ENCODE measurements at regions not wholly inside any gene's neighbourhood (a gene's known extent, or its start where the extent isn't known, plus 50 kb on each side); places are given as distances from the start of the nearest gene placed in this dataset.

DNA sequence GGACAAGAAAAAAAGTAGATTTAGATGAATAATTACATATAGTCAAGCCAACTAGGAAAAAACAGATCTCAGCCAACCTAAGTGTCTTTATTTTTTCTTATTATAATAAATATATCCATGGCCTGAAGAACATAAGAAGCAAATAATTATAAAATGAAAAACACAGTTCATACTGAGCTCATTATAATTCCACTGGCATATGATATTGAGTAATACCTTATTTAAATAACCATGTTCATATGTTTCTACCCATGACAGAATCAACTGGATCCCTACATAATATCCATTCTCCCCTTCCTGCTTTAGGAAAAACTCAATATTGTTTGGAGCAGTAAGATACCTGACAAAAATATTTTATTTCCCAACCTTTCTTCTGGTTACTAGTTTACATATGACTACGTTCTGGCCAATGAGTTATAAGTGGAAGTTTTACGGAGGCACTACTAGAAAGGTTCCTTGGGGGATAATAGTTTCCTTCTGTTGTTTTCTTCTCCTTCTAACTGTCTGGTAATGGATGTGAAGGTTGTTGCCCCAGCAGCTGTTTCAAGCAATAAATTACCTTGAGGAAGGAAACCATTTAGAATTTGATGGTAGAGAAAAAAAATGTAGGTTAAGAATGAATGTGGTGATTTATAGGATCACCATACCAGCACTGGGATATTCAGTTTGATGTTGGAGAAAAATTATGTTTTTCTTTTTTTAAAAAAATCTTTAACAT, 184.1 kb upstream of the MBNL1 start:
- TF ChIP-seq, protein P1, sequence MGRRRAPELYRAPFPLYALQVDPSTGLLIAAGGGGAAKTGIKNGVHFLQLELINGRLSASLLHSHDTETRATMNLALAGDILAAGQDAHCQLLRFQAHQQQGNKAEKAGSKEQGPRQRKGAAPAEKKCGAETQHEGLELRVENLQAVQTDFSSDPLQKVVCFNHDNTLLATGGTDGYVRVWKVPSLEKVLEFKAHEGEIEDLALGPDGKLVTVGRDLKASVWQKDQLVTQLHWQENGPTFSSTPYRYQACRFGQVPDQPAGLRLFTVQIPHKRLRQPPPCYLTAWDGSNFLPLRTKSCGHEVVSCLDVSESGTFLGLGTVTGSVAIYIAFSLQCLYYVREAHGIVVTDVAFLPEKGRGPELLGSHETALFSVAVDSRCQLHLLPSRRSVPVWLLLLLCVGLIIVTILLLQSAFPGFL (CRISPR knock-in tag; IDR thresholded peaks at IDR 0.05; ENCODE audit: borderline replicate concordance), result no peak
- TF ChIP-seq NFATC4 (CRISPR knock-in tag; IDR thresholded peaks at IDR 0.05) (no peak), ZNF121 (CRISPR knock-in tag; IDR thresholded peaks at IDR 0.05) (no peak), CBFB (CRISPR knock-in tag; IDR thresholded peaks at IDR 0.05; ENCODE audit: low read depth) (no peak), HMGA2 (CRISPR knock-in tag; IDR thresholded peaks at IDR 0.05) (no peak), PRRX2 (CRISPR knock-in tag; IDR thresholded peaks at IDR 0.05) (no peak), GTF2I (CRISPR knock-in tag; conservative IDR thresholded peaks at IDR 0.05) (no peak), NR3C1 (CRISPR knock-in tag; conservative IDR thresholded peaks at IDR 0.05; ENCODE audit: low read depth) (no peak), TEAD1 (CRISPR knock-in tag; IDR thresholded peaks at IDR 0.05) (no peak)
- TF ChIP-seq, protein P2, sequence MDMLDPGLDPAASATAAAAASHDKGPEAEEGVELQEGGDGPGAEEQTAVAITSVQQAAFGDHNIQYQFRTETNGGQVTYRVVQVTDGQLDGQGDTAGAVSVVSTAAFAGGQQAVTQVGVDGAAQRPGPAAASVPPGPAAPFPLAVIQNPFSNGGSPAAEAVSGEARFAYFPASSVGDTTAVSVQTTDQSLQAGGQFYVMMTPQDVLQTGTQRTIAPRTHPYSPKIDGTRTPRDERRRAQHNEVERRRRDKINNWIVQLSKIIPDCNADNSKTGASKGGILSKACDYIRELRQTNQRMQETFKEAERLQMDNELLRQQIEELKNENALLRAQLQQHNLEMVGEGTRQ (CRISPR knock-in tag; IDR thresholded peaks at IDR 0.05), result no peak
- TF ChIP-seq, protein P3, sequence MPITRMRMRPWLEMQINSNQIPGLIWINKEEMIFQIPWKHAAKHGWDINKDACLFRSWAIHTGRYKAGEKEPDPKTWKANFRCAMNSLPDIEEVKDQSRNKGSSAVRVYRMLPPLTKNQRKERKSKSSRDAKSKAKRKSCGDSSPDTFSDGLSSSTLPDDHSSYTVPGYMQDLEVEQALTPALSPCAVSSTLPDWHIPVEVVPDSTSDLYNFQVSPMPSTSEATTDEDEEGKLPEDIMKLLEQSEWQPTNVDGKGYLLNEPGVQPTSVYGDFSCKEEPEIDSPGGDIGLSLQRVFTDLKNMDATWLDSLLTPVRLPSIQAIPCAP (CRISPR knock-in tag; IDR thresholded peaks at IDR 0.05), result no peak
- TF ChIP-seq, protein P4, sequence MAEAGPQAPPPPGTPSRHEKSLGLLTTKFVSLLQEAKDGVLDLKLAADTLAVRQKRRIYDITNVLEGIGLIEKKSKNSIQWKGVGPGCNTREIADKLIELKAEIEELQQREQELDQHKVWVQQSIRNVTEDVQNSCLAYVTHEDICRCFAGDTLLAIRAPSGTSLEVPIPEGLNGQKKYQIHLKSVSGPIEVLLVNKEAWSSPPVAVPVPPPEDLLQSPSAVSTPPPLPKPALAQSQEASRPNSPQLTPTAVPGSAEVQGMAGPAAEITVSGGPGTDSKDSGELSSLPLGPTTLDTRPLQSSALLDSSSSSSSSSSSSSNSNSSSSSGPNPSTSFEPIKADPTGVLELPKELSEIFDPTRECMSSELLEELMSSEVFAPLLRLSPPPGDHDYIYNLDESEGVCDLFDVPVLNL (CRISPR knock-in tag; IDR thresholded peaks at IDR 0.05; ENCODE audit: borderline replicate concordance, low read depth), result no peak
- TF ChIP-seq, protein P5, sequence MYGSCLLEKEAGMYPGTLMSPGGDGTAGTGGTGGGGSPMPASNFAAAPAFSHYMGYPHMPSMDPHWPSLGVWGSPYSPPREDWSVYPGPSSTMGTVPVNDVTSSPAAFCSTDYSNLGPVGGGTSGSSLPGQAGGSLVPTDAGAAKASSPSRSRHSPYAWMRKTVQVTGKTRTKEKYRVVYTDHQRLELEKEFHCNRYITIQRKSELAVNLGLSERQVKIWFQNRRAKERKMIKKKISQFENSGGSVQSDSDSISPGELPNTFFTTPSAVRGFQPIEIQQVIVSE (CRISPR knock-in tag; IDR thresholded peaks at IDR 0.05; ENCODE audit: borderline replicate concordance), result no peak
- TF ChIP-seq, protein P6, sequence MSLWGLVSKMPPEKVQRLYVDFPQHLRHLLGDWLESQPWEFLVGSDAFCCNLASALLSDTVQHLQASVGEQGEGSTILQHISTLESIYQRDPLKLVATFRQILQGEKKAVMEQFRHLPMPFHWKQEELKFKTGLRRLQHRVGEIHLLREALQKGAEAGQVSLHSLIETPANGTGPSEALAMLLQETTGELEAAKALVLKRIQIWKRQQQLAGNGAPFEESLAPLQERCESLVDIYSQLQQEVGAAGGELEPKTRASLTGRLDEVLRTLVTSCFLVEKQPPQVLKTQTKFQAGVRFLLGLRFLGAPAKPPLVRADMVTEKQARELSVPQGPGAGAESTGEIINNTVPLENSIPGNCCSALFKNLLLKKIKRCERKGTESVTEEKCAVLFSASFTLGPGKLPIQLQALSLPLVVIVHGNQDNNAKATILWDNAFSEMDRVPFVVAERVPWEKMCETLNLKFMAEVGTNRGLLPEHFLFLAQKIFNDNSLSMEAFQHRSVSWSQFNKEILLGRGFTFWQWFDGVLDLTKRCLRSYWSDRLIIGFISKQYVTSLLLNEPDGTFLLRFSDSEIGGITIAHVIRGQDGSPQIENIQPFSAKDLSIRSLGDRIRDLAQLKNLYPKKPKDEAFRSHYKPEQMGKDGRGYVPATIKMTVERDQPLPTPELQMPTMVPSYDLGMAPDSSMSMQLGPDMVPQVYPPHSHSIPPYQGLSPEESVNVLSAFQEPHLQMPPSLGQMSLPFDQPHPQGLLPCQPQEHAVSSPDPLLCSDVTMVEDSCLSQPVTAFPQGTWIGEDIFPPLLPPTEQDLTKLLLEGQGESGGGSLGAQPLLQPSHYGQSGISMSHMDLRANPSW (CRISPR knock-in tag; conservative IDR thresholded peaks at IDR 0.05; ENCODE audit: low read depth), result no peak
- TF ChIP-seq, protein P7, sequence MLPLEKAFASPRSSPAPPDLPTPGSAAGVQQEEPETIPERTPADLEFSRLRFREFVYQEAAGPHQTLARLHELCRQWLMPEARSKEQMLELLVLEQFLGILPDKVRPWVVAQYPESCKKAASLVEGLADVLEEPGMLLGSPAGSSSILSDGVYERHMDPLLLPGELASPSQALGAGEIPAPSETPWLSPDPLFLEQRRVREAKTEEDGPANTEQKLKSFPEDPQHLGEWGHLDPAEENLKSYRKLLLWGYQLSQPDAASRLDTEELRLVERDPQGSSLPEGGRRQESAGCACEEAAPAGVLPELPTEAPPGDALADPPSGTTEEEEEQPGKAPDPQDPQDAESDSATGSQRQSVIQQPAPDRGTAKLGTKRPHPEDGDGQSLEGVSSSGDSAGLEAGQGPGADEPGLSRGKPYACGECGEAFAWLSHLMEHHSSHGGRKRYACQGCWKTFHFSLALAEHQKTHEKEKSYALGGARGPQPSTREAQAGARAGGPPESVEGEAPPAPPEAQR (CRISPR knock-in tag; IDR thresholded peaks at IDR 0.05), result no peak
- H3K4me3 Mint-ChIP-seq, result no peak overlapping the region
- H3K36me3 Mint-ChIP-seq, result peaks cover 7% of the 10 kb centered on the region; the same call in 1 of the 2 replicates
- peaks cover 16% of the 10 kb centered on the region for H3K9me3 Mint-ChIP-seq
- peaks cover 32% of the 10 kb centered on the region for H3K4me1 Mint-ChIP-seq
- H3K27me3 Mint-ChIP-seq (ENCODE audit: low read depth), result no peaks in the 10 kb centered on the region
- POLR2A ChIA-PET, result no interaction called here
- no peak for ATAC-seq
- no peak overlapping the region for H3K27ac Mint-ChIP-seq
- no peak for DNase-seq (ENCODE audit: low spot score)
- CTCF ChIA-PET, result no interaction called here

DNA sequence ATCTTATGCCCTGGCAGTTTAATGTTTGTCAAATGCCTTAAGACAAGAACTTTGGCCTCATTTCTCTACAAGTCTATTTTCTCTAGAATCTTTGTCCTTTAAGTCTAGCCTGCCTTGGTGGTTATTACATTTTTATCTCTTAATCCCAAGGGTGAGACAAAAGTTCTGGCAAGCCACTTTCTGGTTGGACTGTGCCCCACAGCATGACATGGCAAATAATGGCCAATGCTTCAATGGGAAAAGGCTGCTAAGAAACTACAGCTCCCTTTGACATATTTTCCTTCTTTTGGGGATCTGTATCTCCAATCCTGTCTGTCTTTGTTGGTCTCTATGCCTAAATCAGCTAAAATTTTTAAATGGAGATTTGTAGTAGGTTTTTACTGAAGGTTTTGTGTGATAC, 181.6 kb upstream of the MBNL1 start:
- no peak overlapping the region for H3K27ac Mint-ChIP-seq
- POLR2A ChIA-PET, result interaction anchor here (0.6 kb wide), 1 partner anchor 892 kb away, joined by 3 read pairs; no protein-coding TSS in a partner anchor
- H3K4me3 Mint-ChIP-seq, result no peak overlapping the region
- H3K36me3 Mint-ChIP-seq, result no peaks in the 10 kb centered on the region
- H3K9me3 Mint-ChIP-seq, result no peaks in the 10 kb centered on the region
- CTCF ChIA-PET, result no interaction called here
- H3K4me1 Mint-ChIP-seq, result peaks cover 32% of the 10 kb centered on the region
- H3K27me3 Mint-ChIP-seq (ENCODE audit: low read depth), result no peaks in the 10 kb centered on the region
- ATAC-seq, result no peak
- no peak for DNase-seq (ENCODE audit: low spot score)
- TF ChIP-seq ATF1 (CRISPR knock-in tag; IDR thresholded peaks at IDR 0.05), result no peak
- TF ChIP-seq, protein P6 (CRISPR knock-in tag; conservative IDR thresholded peaks at IDR 0.05; ENCODE audit: low read depth), result no peak
- TF ChIP-seq ELF4 (CRISPR knock-in tag; IDR thresholded peaks at IDR 0.05; ENCODE audit: low read depth), result no peak
- no peak for TF ChIP-seq OVOL2 (CRISPR knock-in tag; IDR thresholded peaks at IDR 0.05; ENCODE audit: borderline replicate concordance)
- TF ChIP-seq FOXK1 (CRISPR knock-in tag; IDR thresholded peaks at IDR 0.05), result no peak
- no peak for TF ChIP-seq TEAD4 (CRISPR knock-in tag; IDR thresholded peaks at IDR 0.05)
- TF ChIP-seq NR1H2 (CRISPR knock-in tag; IDR thresholded peaks at IDR 0.05), result no peak
